CD4-positive, alpha-beta T cell treated with Interleukin-15 for 4 hours (primary cell): ENCODE measurements at regions not wholly inside any gene's neighbourhood (a gene's known extent, or its start where the extent isn't known, plus 50 kb on each side); places are given as distances from the start of the nearest gene placed in this dataset.

Experiments used
- DNase-seq: peaks from one replicate; pipeline ENCODE4 v3.0.0-alpha.2; 2020; ENCODE audit warnings: low spot score

DNA sequence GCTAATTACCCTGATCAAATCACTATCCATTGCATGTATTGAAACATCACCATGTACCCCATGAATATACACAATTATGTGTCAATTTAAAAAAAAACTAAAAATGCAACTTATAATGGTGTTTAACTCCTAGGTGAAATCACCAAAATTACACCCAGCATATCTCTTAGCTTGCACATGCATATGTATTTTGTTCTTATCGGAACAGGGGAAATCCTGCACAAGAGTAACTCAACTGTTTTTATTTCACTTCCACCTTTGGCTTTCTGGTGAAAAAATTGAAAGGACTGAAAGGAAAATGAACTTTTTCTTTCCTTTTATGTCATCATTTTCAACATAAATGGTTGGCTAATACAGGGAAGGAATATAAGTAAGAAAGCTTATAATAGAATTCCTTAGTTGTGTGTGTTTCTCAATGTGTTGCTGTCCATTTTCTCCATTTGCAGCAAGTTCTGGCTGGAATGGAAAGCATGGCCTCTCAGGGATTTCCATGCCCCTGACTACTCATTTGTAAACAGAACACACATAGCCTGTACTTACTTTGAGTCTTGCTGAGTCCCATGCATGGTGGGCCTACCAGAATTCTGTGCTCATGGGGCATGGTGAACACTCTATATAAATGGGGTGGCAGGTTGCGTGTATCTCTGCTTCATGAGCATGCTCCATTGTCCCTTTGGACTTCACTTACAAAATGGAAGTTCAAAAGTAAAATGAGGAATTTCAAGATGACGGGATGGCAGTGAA, 462.0 kb downstream of the HS3ST3B1 start:
- DNase-seq: no peak

DNA sequence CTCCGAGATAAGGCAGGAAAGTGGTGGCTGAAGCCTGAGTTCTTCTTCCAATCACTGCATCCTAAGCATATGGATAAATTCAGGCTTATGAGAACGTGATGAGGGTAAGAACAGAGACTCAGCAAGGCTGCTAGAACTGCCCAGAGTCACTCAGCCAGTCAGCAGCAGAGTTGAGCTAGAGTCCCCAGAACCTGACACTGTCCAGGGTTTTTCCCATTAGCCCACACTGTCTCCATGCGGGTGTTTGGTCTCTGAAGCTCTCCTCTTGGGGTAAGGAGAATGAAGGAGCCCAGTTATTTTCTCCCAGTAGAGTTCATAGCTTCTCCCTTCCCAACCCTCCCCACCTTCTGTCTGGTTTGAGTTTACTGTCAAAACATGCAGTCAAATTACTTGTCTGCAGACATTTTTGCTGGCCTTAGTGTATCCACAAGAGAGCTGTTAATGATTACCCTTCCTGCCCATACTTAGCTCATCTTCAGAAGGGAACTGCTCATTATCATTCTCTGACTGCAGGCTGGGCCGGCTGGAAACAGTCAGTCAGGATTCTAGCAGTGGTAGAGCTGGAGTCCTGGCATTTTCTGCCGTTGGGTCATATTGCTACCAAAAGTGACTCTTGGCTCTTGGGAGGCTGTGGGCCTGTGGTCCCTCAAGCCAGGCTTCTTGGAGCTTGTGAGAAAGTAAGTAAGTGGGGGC, 460.0 kb downstream of the HS3ST3B1 start:
- no peak for DNase-seq

DNA sequence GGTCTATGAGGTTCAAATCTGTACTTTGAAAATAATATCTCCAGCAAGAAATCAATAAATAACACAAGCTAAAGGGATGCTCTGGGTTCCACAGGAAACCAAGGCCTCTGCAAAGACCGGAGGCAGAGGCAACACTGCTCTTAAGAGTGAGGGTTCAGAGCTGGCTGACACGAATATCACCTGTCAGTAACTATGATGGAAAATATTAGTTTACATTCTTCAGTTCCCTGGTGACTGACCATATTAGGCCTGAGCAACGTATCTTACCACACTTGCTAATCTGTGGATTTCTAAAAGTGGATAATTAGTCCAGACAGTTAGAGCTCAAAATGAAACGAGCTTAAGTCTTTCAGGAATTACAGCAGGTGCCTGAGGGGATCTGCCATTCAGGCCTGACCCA, 459.3 kb downstream of the HS3ST3B1 start:
- no peak for DNase-seq

DNA sequence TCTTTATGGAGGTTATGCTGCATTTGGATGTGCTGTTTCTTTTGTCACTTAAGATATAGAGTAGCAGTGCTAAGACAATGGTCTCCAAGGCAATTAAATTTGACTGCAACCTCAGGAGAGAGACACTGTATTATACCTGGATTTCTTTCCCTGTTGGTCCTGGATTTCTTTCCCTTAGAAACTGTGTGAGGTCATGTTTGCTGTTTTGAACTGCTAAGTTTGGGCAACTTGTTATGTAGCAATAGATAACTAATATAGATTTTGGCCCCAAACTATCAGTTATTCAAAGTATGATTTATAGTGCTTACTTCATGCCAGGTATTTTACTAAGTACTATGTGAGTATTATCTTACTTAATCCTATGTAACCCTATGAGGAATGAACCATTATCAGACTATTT, 458.4 kb downstream of the HS3ST3B1 start:
- DNase-seq: no peak

DNA sequence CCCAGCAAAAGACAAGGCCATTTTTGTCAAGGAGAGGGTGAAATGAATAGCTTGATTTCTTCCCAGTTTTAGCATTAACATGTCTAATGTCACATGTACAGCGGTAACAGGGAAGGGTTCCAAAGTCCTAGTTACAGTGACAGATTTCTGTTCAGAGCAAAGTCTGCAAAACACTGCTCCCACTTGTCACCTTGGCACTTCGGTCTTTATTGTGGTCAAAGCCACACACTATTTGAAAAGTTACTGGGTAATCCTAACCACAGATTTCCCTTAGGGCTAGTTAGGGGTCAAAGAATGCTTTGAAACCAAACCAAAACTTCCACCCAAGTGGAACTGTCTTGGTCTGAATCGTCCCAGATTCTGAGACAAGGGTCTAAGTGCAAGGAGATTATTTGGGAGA, 455.6 kb downstream of the HS3ST3B1 start:
- DNase-seq: no peak

DNA sequence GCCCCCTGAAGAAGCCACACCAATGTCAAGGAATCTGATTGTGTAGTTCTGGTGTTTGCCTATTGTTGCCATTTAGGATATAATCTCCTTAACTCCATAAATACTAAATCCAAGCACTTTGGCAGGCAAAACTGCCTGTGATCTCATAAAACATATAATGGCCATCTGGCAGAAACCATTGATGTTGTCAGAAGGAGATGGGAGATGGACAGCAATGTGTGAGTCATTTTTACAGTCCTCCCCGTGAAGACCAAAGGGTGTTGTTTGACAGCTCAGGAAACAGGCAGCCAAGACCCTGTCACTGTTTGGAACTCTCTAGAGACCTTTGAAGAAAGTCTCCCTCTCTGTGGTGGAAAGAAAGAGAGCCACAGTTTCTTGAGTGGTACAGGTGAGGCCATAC, 454.1 kb downstream of the HS3ST3B1 start:
- DNase-seq: no peak

DNA sequence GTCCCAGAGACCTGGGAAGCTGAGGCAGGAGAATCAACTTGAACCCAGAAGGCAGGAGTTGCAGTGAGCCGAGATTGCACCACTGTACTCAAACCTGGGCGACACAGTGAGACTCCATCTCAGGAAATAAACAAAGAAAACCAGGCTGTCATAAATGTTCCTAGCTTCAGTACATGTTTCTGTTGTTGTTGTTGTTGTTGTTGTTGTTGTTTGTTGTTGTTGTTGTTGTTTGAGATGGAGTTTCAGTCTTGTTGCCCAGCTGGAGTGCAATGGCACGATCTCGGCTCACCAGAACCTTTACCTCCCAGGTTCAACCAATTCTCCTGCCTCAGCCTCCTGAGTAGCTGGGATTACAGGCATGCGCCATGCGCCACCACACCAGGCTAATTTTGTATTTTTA, 452.5 kb downstream of the HS3ST3B1 start:
- DNase-seq: no peak

DNA sequence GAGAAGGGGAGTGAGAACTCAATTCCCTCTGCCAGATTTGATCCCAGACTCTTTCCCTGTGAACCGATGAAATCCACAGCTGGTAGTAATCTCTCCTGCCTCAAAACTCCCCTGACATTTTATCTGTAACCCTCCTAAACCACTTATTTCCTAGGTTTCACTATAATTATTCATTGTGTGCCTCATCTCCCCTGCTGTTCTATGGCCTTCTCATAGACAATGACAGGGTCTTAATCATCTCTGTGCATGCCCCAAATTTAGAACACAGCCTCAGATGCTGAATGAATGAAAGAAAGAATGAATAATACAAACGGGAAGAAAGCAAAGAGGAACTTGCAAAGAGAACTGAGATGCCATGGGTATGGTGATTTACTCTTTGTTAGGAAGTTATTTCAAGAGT, 451.1 kb downstream of the HS3ST3B1 start:
- DNase-seq: no peak

DNA sequence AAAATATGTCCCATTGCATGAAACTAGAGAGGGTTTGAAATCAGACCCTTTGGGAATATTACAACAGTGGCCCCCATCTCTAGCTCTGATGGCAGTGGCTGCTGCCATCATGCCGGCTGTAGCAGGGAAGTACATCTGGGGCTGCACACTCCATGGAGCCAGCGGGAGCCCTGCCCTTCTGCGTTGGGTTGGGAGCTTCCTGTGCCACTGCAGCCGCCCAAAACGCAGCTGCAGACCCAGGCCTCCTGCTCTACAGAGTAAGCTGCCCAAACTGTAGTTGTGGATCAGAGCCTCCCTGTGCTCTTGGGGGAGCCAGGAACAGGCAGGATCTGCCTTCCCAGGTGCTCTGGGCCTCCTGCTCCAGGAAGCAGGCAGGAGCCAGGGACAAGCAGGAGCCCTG, 450.0 kb downstream of the HS3ST3B1 start:
- DNase-seq: no peak

DNA sequence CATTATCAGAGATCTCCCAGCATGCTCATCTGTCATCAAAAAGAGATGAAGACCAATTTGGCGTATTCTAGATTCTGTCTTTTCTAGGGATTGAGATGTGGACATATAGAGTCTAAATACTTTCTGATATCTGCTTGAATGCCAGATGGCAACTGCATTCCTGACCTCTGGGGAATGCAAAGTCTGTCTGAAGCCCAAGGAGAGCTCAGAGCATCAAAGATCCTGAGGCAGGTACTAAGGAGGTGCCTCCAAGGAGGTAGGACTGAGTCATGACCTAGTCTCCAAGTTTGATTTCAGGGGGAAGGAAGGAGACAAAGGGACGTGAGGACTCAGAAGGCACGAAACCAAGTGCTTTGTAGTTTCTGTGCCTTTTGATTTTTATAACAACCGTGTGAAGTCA, 448.4 kb downstream of the HS3ST3B1 start:
- no peak for DNase-seq

DNA sequence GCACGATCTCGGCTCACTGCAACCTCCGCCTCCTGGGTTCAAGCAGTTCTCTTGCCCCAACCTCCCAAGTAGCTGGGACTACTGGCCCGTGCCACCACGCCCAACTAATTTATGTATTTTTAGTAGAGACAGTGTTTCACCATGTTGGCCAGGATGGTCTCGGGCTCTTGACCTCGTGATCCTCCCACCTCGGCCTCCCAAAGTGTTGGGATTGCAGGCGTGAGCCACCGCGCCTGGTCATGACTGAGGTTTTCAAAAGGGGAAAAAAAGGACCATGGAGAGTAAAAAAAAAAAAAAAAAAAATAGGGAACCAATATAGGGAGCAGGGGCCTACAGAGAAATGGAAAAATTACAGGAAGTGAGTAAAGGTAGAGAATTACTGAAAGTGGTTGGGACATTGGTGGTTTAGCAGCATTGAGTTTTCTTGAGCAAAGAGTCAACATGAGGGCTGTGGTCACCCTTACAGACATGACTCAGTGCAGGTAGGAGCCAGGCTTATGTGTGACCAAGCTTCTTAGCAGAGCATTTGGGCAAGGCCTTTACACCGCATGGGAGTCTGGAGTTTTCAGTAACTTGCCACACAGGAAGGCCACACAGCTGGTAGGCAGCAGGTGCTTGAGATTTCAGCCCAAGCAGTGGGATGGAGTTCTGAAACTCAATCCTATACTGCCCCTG, 447.3 kb downstream of the HS3ST3B1 start:
- DNase-seq: no peak

DNA sequence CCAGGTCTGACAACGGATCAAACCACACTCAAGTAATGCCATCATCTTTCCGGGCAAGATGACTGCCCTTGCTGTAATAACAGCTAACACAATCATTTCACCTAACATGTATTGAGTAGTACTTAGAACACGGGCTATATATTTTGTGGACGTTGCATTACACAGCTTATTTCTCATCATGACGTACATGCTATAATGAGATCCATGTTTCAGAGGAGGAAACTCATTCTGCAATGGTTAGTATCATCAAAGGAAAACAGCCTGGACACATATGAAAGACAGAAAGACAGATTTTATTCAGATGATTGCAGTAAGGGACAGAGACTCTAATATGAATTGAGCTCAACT, 446.7 kb downstream of the HS3ST3B1 start:
- DNase-seq: no peak

DNA sequence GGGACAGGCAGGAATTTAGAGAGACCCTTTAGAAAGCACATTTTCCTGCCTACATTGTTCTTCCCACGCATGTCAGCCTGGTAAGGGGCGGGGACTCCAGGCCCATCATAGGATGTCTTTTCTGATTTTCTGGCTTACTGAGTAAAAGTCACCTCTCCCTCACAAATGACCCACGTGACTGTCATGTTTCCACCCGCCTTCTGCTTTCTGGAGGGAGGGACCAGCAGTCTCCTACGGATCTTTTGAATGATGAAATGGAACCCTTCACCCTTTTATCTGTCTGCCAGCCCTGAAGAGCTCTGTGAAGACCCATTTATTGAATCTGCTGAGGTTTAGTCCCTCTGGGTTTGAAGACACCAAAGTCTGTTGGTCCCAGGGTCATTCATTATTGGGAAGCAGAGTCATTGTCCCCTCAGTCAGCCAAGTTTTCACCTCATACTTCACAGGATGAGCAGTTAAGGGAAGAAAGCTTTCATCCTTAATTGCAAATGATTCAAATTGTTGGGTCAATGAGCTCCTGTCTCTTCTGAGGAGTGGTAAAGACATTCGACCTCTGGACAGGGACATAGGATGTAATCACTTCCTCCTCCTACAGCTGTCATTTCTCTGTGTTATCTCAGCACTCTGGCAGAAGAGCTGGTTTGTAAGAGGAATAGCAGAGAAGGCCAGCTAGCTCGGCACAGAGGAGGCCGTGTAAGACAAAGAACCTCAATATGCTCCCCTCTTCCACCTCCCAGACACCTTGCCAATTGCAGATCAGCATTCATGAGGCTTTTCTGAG, 446.1 kb downstream of the HS3ST3B1 start:
- DNase-seq: no peak

DNA sequence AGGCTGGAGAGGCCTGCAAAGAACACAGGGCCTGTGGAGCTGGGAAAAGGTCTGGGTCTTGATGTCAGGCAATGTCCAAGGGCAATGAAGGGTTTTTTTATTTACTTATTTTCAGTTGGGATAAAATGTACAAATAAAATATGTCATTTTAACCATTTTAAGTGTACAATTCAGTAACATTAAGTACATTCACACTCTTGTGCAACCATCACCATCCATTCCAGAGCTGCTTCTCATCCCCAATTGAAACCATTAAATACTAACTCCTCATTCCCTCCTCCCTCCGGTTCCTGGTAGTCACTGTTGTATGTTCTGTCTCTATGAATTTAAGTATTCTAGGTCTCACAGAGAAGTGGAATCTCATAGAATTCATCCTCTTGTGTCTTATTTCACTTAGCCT, 444.7 kb downstream of the HS3ST3B1 start:
- DNase-seq: no peak

DNA sequence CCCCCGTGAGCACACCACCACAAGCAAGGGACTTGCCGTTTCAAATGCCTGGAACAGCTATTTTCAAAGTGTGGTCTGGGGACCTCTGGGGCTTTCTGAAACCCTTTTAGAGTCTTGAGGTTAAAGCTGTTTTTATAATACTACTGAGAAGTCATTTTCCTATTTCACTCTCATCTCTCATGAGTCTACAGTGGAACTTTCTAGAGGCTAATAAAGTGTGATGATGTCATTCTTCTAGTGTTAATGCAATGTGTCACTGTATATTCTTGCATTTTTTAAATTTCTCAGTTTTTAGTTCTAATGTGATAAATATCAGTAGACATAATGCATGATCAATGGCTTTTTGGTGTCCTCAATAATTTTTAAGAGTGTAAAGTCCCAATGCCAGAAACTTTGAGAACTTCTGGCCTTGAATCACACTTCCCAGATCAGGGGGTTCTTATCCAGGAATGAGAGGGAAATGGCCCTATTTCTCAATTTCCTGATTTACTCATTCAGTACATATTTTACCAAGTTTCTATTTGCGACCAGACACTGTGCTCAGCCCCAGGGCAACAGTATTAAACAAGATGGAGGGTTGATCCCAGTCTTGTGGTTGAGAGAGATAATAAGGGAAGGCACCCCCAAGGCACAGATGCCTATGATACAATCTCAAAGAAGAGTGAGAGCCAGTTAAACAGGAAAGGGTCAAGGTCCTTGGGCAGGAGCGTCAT, 444.0 kb downstream of the HS3ST3B1 start:
- no peak for DNase-seq

DNA sequence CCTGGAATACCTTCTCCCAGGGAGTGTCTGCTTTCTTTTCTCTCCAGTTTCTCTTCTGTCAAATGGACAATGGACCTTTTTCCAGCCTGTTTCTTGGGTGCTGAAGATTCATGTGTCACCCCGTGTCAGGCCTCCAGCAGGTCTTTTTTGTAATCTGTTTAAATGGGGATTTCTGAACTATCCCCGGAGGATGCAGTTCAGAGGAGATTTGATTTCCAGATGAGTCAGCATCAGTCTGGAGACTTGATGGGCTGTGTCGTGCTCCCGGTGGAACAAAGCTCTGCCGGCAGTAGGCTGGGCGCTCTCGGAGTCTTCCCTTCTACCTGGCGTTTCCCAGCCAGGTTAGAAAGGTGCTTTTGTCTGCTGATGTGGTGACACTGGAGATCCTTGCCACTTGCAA, 440.6 kb downstream of the HS3ST3B1 start:
- no peak for DNase-seq

DNA sequence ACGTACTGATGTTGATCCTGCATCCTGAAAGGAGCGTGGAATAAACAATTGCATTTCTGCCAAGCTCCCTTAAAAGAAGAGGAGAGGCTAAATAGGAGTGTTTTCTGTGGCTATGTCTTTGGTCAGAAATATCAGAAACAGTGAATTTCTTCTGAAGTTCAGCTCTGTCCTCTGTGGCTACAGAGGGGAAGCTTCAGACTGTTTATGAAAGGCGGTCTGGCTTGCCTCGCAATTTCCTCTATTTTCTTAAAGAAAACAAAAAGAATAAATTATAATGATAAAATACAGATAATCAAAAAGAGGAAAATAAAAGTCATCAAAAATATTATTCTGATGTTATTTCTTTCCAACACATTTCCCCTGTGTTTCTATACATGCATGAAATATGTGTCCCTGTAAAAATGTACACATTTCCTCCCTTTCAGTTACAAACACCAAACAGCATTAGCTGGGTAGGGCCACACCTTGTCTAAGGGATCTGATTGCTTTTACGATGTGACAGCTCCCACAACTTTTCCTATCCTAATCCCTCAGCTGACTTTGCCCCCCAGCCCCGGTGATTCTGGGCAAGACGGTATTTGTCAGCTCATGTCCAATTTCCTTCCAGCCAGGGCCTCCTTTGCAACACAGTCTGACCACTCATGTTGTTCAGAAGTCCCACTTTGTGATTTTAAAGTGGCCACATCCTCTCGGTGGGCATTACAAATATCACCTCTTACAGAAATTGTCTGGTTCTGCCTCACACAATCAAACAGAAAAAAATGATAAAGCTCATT, 439.0 kb downstream of the HS3ST3B1 start:
- no peak for DNase-seq

DNA sequence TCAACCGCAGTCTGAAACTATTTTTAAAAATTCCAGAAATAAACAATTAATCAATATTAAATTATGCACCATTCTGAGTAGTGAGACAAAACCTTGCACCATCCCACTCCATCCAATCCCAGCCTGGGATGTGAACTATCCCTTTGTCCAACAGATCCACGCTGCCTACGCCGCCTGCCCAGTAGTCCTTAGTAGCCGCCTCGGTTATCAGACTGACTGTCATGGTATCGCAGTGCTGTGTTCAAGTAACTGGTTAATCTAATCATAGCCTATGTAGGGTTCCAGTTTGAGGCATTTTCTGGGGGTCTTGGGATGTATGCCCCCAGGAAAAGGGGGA, 437.7 kb downstream of the HS3ST3B1 start:
- no peak for DNase-seq

DNA sequence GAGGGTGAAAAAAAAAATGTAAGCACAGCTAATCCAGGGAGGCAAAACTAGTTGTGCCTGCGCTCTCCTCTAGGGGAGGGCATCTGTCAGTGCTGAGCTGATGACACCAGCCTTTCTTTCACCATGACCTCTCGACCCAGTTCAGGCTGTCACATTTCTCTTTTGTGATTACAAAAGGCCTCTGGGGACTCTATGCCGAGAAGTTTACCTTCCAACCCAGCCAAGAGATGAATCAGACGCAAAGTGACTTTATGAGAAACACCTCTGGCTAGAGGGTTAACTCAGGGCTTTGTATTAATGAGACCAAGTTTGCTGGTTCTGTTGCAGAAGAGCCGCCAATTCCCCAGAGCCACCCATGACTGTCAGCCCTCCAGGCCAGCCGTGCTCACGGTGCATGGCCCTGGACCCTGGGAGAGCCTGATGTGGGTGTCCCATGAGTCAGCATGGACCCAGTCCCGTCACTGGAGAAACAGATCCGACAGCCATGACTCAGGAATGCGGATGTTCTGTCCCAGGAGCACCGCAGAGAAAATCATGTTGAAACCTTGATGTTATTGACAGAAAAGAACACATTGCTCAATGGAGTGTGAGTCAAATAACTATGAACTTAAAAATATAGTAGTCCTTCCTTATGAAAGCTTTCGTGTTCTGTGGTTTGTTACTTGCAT, 437.2 kb downstream of the HS3ST3B1 start:
- no peak for DNase-seq

DNA sequence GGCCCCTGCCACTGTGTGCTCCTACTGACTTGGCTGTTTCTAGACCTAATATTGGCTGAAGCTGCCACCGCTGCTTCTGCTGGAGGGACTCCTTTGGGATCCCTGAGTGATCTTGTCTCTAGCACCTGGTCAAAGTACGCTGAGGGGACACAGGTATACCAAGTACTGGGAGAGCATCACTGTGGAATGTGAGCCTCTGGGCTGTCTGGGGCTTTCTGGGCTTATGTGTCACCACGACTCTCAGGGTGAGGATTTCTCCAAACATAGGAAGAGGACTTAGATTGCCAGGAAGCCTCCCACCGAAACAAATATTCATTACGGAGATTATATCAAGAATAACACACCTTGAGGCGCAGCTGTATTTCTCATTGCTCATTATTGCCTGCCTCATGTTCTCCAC, 435.8 kb downstream of the HS3ST3B1 start:
- no peak for DNase-seq

DNA sequence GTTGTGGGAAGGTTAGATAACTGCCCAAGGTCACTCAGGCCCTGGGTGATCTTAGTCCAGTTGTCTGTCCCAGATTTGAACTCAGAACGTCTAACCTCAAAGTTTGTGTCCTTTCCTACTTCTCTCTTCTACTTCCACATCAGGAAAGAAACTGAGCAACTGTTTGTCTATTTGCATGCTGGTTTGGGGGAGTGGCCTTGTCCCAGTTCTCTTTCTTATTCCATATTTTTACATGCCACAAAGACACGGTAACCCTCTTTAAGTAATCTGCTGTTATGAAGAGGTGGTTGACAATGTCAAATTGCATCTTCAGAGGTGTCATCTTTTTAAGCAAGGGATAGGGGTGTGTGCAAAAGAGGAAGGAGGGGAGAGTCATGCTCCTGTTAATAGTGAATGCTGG, 432.5 kb downstream of the HS3ST3B1 start:
- DNase-seq: no peak
